Keratinocyte (primary cell): ENCODE measurements at regions not wholly inside any gene's neighbourhood (a gene's known extent, or its start where the extent isn't known, plus 50 kb on each side); places are given as distances from the start of the nearest gene placed in this dataset.

Source experiments
- DNase-seq: peaks from one replicate; pipeline ENCODE4 v3.0.0-alpha.2; 2011; ENCODE audit warnings: low read depth, missing footprints, low spot score
- FAIRE-seq: peaks from 2 replicates; lab custom pipeline; 2011; peaks lifted over from hg19 to GRCh38; lab: Jason Lieb, UNC
- H2AFZ ChIP-seq: 2 replicates; pipeline ENCODE4 v1.6.0; 2012; ENCODE audit warnings: low read length, control low read depth, inconsistent platforms; ENCODE audit not compliant: control insufficient read depth
- H3K27ac ChIP-seq: 2 replicates; pipeline ENCODE4 v1.5.1; 2011; ENCODE audit warnings: low read length; ENCODE audit not compliant: control insufficient read depth, insufficient read depth
- H3K27me3 ChIP-seq: 3 replicates; pipeline ENCODE4 v1.6.0; 2011; ENCODE audit warnings: low read length; ENCODE audit not compliant: control insufficient read depth, insufficient read depth; ENCODE audit errors: extremely low read depth
- H3K36me3 ChIP-seq, 2 experiments: 2 replicates in 1 of 2; 3 replicates in 1 of 2; pipeline ENCODE4 v1.5.1; 2011; ENCODE audit warnings: low read length in 2 of 2, mild to moderate bottlenecking in 1 of 2; ENCODE audit not compliant: control insufficient read depth in 2 of 2, insufficient read depth in 2 of 2; ENCODE audit errors: extremely low read depth in 1 of 2
- H3K4me1 ChIP-seq: 3 replicates; pipeline ENCODE4 v1.5.1; 2011; ENCODE audit warnings: low read length; ENCODE audit not compliant: control insufficient read depth, insufficient read depth; ENCODE audit errors: extremely low read depth
- H3K4me2 ChIP-seq: 3 replicates; pipeline ENCODE4 v1.6.0; 2011; ENCODE audit warnings: low read depth, low read length; ENCODE audit not compliant: control insufficient read depth, insufficient read depth; ENCODE audit errors: extremely low read depth
- H3K4me3 ChIP-seq, 3 experiments: fragments of 200-600 bp in 1 of 3; sonication (generic) in 1 of 3; 2 replicates in 2 of 3; 3 replicates in 1 of 3; pipeline ENCODE4 v1.5.1; 2011 to 2016; ENCODE audit warnings: low read length in 3 of 3, mild to moderate bottlenecking in 3 of 3, control low read depth in 2 of 3, inconsistent platforms in 1 of 3, low read depth in 1 of 3, mixed read lengths in 1 of 3, mixed run types in 1 of 3, moderate library complexity in 1 of 3; ENCODE audit not compliant: control insufficient read depth in 2 of 3, insufficient read depth in 2 of 3; ENCODE audit errors: extremely low read depth in 1 of 3
- H3K79me2 ChIP-seq: 2 replicates; pipeline ENCODE4 v1.6.0; 2012; ENCODE audit warnings: low read length; ENCODE audit not compliant: control insufficient read depth, insufficient read depth
- H3K9ac ChIP-seq: 3 replicates; pipeline ENCODE4 v1.6.0; 2011; ENCODE audit warnings: low read length; ENCODE audit not compliant: control insufficient read depth, insufficient read depth; ENCODE audit errors: extremely low read depth
- H3K9me1 ChIP-seq: 3 replicates; pipeline ENCODE4 v1.6.0; 2011; ENCODE audit warnings: low read length; ENCODE audit not compliant: control insufficient read depth, insufficient read depth; ENCODE audit errors: extremely low read depth
- H3K9me3 ChIP-seq: 2 replicates; pipeline ENCODE4 v1.5.1; 2012; ENCODE audit warnings: low read depth, low read length; ENCODE audit not compliant: control insufficient read depth
- H4K20me1 ChIP-seq: 3 replicates; pipeline ENCODE4 v1.6.0; 2011; ENCODE audit warnings: low read length; ENCODE audit not compliant: control insufficient read depth, insufficient read depth; ENCODE audit errors: extremely low read depth
- CTCF ChIP-seq, 3 experiments: IDR thresholded peaks in 1 of 3; conservative IDR thresholded peaks in 1 of 3; optimal IDR thresholded peaks in 1 of 3; 2 replicates in 2 of 3; 3 replicates in 1 of 3; pipeline versions ENCODE3 to v1.5.1; 2011; ENCODE audit warnings: low read length in 3 of 3, mild to moderate bottlenecking in 3 of 3, moderate library complexity in 2 of 3, control low read depth in 1 of 3, inconsistent platforms in 1 of 3; ENCODE audit not compliant: insufficient read depth in 2 of 3; ENCODE audit errors: extremely low read depth in 1 of 3
- EZH2 ChIP-seq: IDR thresholded peaks from one replicate; pipeline ENCODE4 v1.6.1; 2012; ENCODE audit warnings: inconsistent platforms, mild to moderate bottlenecking, low read length, moderate library complexity
- dilution Hi-C: fragments of 300-500 bp; cut with MboI; formaldehyde crosslinking; loops from one replicate; pipeline ENCODE4 v1.7.0; 2020; ENCODE audit warnings: low sequenced_read_pairs; ENCODE audit not compliant: extremely low pct_ligation_motif_present

- FAIRE-seq (no peak), DNase-seq (no peak)
- Histone ChIP-seq H3K4me1 (no peaks in the 10 kb centered on the region), H3K9me3 (peaks cover 2% of the 10 kb centered on the region), H3K4me2 (no peak overlapping the region), H3K27me3 (no peaks in the 10 kb centered on the region), H3K9me1 (no peaks in the 10 kb centered on the region), H3K9ac (no peak overlapping the region), H4K20me1 (no peaks in the 10 kb centered on the region), H3K36me3 (no peaks in the 10 kb centered on the region), H3K4me3 (no peak overlapping the region), H2AFZ (no peak overlapping the region), H3K27ac (no peak overlapping the region), H3K79me2 (no peaks in the 10 kb centered on the region)
- TF ChIP-seq EZH2 = no peak
- dilution Hi-C loops = no loop called here
These were observed 90.6 kb upstream of the ADGRB3 start for GRCh38 chr6:68544450-68544849.

GRCh38 chr6:68533339-68533795 is 101.7 kb upstream of the ADGRB3 start:
- H3K27ac ChIP-seq = no peak overlapping the region
- H2AFZ ChIP-seq = no peak overlapping the region
- H3K9me3 ChIP-seq = peaks cover 2% of the 10 kb centered on the region
- dilution Hi-C loops = no loop called here
- no peaks in the 10 kb centered on the region for H3K36me3 ChIP-seq
- H3K27me3 ChIP-seq = no peaks in the 10 kb centered on the region
- H4K20me1 ChIP-seq = no peaks in the 10 kb centered on the region
- H3K9ac ChIP-seq = no peak overlapping the region
- no peaks in the 10 kb centered on the region for H3K4me1 ChIP-seq
- no peak overlapping the region for H3K4me3 ChIP-seq
- H3K4me2 ChIP-seq = no peak overlapping the region
- H3K79me2 ChIP-seq = no peaks in the 10 kb centered on the region
- no peak for FAIRE-seq
- H3K9me1 ChIP-seq = no peaks in the 10 kb centered on the region
- no peak for DNase-seq
- TF ChIP-seq EZH2 (no peak), CTCF (optimal IDR thresholded peaks at IDR 0.05 in 1 of 3, IDR thresholded peaks at IDR 0.05 in 1 of 3, conservative IDR thresholded peaks at IDR 0.05 in 1 of 3; ENCODE audit: extremely low read depth in 1 of 3, insufficient read depth in 2 of 3, low read length in 3 of 3) (no peak)

- H3K4me2 ChIP-seq = no peak overlapping the region
- H3K4me3 ChIP-seq = no peak overlapping the region
- no peaks in the 10 kb centered on the region for H3K9me3 ChIP-seq
- no peaks in the 10 kb centered on the region for H3K79me2 ChIP-seq
- dilution Hi-C loops = no loop called here
- H3K27ac ChIP-seq = no peak overlapping the region
- no peak for FAIRE-seq
- no peak for DNase-seq
- H3K9me1 ChIP-seq = no peaks in the 10 kb centered on the region
- H3K9ac ChIP-seq = no peak overlapping the region
- no peaks in the 10 kb centered on the region for H4K20me1 ChIP-seq
- TF ChIP-seq EZH2 (no peak), CTCF (optimal IDR thresholded peaks at IDR 0.05 in 1 of 3, IDR thresholded peaks at IDR 0.05 in 1 of 3, conservative IDR thresholded peaks at IDR 0.05 in 1 of 3; ENCODE audit: extremely low read depth in 1 of 3, insufficient read depth in 2 of 3, low read length in 3 of 3) (no peak)
- no peaks in the 10 kb centered on the region for H3K27me3 ChIP-seq
- H3K4me1 ChIP-seq = no peaks in the 10 kb centered on the region
- no peak overlapping the region for H2AFZ ChIP-seq
- no peaks in the 10 kb centered on the region for H3K36me3 ChIP-seq
These were observed 107.4 kb upstream of the ADGRB3 start for GRCh38 chr6:68527691-68528090.
